K562 (cell line): ENCODE measurements at regions not wholly inside any gene's neighbourhood (a gene's known extent, or its start where the extent isn't known, plus 50 kb on each side); places are given as distances from the start of the nearest gene placed in this dataset.

Source experiments
- DMBX1 ChIP-seq: fragments of 250-450 bp; sonication (Bioruptor Pico); IDR thresholded peaks from 2 replicates; pipeline ENCODE4 v1.8.0; 2022; ENCODE audit warnings: inconsistent platforms, mild to moderate bottlenecking, moderate library complexity, borderline replicate concordance
- GTF2F1 ChIP-seq: IDR thresholded peaks from 2 replicates; pipeline ENCODE4 v1.6.1; 2011; ENCODE audit warnings: low read depth, low read length, improper control_type of control experiment
- SREBF2 ChIP-seq: sonication (generic); formaldehyde crosslinking; IDR thresholded peaks from 2 replicates; pipeline ENCODE4 v1.4.0; 2020; ENCODE audit warnings: mild to moderate bottlenecking, missing genetic modification reagents
- TF ChIP-seq, protein P1 (sequence below): sonication (generic); formaldehyde crosslinking; IDR thresholded peaks from 2 replicates; pipeline ENCODE4 v1.8.0; 2022; ENCODE audit warnings: missing genetic modification reagents, mild to moderate bottlenecking, borderline replicate concordance
- TF ChIP-seq, protein P2 (sequence below): fragments of 450-650 bp; IDR thresholded peaks from 2 replicates; pipeline ENCODE4 v1.7.1; 2018; ENCODE audit warnings: mild to moderate bottlenecking, low read depth; ENCODE audit not compliant: partially characterized antibody

DNA sequence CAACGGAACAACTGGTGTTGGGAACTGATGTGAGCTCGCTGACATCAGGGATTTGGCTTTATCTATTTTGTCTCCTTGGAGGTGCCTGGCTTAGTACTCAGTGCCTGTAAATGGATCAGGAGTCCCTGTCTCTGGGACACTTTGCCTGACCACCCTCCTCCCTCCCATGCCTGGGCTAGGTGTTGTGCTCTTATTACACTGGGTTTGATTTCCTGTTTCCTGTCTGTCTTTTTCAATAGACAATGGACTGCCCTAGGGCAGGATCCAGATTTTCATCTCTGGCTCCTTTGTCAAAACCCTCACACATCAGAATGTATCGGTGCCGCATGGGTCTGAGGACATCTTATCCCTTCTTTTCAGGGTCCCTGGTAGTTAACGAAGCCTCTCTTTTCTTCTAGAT lies 223.6 kb upstream of the ASIC2 start:
- TF ChIP-seq, protein P1, sequence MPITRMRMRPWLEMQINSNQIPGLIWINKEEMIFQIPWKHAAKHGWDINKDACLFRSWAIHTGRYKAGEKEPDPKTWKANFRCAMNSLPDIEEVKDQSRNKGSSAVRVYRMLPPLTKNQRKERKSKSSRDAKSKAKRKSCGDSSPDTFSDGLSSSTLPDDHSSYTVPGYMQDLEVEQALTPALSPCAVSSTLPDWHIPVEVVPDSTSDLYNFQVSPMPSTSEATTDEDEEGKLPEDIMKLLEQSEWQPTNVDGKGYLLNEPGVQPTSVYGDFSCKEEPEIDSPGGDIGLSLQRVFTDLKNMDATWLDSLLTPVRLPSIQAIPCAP (CRISPR knock-in tag): no peak
- TF ChIP-seq GTF2F1 (no peak), SREBF2 (CRISPR knock-in tag) (no peak), DMBX1 (CRISPR knock-in tag) (no peak)
- TF ChIP-seq, protein P2, sequence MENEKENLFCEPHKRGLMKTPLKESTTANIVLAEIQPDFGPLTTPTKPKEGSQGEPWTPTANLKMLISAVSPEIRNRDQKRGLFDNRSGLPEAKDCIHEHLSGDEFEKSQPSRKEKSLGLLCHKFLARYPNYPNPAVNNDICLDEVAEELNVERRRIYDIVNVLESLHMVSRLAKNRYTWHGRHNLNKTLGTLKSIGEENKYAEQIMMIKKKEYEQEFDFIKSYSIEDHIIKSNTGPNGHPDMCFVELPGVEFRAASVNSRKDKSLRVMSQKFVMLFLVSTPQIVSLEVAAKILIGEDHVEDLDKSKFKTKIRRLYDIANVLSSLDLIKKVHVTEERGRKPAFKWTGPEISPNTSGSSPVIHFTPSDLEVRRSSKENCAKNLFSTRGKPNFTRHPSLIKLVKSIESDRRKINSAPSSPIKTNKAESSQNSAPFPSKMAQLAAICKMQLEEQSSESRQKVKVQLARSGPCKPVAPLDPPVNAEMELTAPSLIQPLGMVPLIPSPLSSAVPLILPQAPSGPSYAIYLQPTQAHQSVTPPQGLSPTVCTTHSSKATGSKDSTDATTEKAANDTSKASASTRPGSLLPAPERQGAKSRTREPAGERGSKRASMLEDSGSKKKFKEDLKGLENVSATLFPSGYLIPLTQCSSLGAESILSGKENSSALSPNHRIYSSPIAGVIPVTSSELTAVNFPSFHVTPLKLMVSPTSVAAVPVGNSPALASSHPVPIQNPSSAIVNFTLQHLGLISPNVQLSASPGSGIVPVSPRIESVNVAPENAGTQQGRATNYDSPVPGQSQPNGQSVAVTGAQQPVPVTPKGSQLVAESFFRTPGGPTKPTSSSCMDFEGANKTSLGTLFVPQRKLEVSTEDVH: no peak
